IPS-20b (cell line): ENCODE measurements at regions not wholly inside any gene's neighbourhood (a gene's known extent, or its start where the extent isn't known, plus 50 kb on each side); places are given as distances from the start of the nearest gene placed in this dataset.

Experiments
- H3K27ac ChIP-seq: one replicate; pipeline ENCODE4 v1.5.1; 2013; ENCODE audit warnings: low read length
- H3K27me3 ChIP-seq: 2 replicates; pipeline ENCODE4 v1.6.1; 2013; ENCODE audit warnings: mild to moderate bottlenecking, low read length, inconsistent platforms; ENCODE audit not compliant: insufficient read depth
- H3K36me3 ChIP-seq: 2 replicates; pipeline ENCODE4 v1.6.1; 2013; ENCODE audit warnings: low read depth, mild to moderate bottlenecking, inconsistent platforms, low read length, moderate library complexity; ENCODE audit not compliant: insufficient read depth
- H3K4me1 ChIP-seq: 2 replicates; pipeline ENCODE4 v1.6.1; 2013; ENCODE audit warnings: mild to moderate bottlenecking, control low read depth, inconsistent platforms, low read length, moderate library complexity; ENCODE audit not compliant: insufficient read depth
- H3K4me3 ChIP-seq: 2 replicates; pipeline ENCODE4 v1.5.1; 2013; ENCODE audit warnings: mild to moderate bottlenecking, low read length, inconsistent platforms
- H3K9ac ChIP-seq: 2 replicates; pipeline ENCODE4 v1.6.1; 2013; ENCODE audit warnings: low read depth, mild to moderate bottlenecking, inconsistent platforms, low read length, moderate library complexity
- H3K9me3 ChIP-seq: 2 replicates; pipeline ENCODE4 v1.6.1; 2013; ENCODE audit warnings: mild to moderate bottlenecking, low read depth, low read length, inconsistent platforms; ENCODE audit not compliant: insufficient read depth

DNA sequence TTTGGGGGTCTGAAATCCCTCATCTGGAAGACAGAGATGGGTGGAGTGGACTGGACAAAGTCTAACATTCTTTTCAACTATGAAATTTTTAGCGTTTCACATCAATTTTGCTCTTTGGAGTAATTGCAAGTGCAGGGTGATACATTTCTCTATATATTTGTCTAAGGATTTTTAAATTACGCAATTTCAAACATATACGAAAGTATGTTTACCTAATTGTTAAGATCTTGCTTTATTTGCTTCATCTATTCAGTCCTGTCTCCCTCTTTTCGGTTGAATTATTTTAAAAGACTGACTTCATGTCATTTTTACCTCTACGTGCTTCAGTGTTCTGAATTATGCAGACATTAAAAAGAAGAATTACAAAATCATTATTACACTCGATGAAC, 101.9 kb upstream of the CREB5 start:
- no peaks in the 10 kb centered on the region for H3K9me3 ChIP-seq
- H3K27ac ChIP-seq = no peak overlapping the region
- no peak overlapping the region for H3K4me3 ChIP-seq
- no peaks in the 10 kb centered on the region; the same call in 1 of the 2 replicates for H3K4me1 ChIP-seq
- H3K36me3 ChIP-seq = no peaks in the 10 kb centered on the region
- no peak overlapping the region for H3K9ac ChIP-seq
- H3K27me3 ChIP-seq = no peaks in the 10 kb centered on the region

DNA sequence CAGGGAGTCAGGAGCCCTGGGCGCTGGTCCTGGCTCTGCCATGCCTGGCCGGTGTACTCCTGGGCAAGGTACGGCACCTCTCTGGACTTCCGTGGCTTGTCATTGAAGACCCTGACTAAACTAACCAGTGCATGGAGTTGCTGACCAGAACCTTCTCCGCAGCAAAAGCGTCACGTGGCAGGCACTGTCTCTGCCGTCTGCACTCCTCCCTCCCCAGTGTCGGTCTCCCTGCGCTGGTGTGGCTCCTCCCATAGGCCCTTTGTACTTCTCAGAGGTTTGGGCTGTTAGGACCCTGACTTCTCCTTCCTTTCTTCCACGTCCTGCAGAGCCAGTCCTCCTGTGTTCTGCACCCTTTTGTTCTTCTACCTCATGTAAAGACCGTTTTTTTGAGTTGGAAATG, 100.6 kb upstream of the CREB5 start:
- Histone ChIP-seq H3K27ac (no peak overlapping the region), H3K4me3 (no peak overlapping the region), H3K9ac (no peak overlapping the region), H3K9me3 (no peaks in the 10 kb centered on the region), H3K27me3 (no peaks in the 10 kb centered on the region), H3K4me1 (no peaks in the 10 kb centered on the region; the same call in 1 of the 2 replicates), H3K36me3 (no peaks in the 10 kb centered on the region)

DNA sequence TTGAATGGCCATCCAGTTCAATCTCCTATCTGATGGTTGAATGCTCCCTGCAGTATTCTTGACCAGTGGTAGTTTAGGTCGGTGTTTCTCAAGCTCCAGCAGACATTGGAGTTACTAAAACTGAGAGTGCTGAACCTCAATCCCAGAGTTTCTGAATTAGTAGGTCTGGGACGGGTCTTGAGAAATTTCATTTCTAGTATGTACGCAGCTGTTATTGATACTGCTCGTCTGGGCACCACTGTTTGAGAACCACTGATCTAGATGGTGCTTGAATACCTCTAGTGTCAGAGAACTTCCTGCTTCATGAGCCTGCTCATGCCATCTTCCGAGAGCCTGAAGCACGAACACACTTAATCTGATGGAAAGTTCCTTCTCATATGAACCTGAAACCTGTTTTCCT, 99.4 kb upstream of the CREB5 start:
- Histone ChIP-seq H3K9ac (no peak overlapping the region), H3K27me3 (no peaks in the 10 kb centered on the region), H3K4me1 (no peaks in the 10 kb centered on the region; the same call in 1 of the 2 replicates), H3K27ac (no peak overlapping the region), H3K36me3 (no peaks in the 10 kb centered on the region), H3K9me3 (no peaks in the 10 kb centered on the region), H3K4me3 (no peak overlapping the region)

DNA sequence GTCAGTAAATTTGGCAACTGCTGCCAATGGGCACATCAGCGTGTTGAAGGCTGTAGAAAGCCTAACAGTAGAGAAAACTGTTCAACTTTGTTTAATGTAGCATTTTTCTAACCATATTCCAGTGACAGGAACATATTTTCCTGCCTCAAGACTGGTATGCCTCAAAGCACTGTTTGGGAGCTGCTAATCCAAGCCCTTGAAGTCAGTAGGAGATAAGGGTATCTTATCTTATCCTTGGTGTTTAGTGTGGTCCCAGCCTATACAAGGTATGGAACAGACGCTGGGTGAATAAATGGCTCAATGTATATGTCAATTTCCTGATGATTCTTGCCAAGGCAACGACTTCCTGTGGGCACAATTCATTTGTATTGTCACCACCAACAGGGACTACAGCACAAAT, 97.5 kb upstream of the CREB5 start:
- no peaks in the 10 kb centered on the region; the same call in 1 of the 2 replicates for H3K4me1 ChIP-seq
- H3K27ac ChIP-seq = no peak overlapping the region
- H3K9ac ChIP-seq = no peak overlapping the region
- no peaks in the 10 kb centered on the region for H3K9me3 ChIP-seq
- no peak overlapping the region for H3K4me3 ChIP-seq
- H3K27me3 ChIP-seq = no peaks in the 10 kb centered on the region
- no peaks in the 10 kb centered on the region for H3K36me3 ChIP-seq

DNA sequence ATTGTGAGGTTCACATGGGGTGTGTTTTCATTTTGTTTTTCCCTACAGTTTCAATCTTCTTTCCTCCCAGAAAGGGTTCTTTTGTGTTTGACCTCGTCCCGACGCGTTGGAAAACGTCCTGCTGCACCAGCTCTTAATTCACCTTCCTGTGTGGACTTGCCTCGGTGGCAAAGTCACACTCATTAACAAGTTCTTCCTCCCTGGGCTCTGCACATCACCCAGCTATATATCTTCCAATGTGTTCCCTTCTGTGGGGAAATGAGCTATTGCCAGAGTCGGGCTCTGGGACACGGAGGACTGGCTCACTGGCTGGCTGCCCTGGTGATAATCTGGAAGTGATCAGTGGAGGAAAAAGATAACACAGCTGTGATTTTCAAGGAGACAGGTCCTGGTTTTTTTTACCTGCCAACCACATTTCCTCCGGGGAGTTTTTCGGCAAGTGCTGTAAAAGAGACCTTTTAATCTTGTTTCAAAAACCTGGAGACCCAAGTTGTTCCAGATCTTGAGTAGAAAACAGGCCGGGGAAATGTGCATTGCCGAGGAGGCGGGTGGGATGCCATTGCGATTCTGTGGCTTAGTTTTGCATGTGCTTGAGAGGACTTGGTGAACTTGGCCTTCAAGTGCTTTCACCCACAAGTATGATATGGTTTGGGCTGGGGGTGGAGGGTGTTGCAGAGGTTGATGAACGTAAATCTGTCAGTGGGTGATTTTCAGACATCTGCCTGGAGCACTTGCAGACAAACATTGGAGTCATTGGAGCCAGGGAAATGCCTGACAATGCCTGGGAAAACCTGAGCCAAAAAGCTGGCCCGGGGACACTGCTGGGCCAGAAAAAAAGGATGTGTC, 96.5 kb upstream of the CREB5 start:
- Histone ChIP-seq H3K27ac (no peak overlapping the region), H3K9ac (no peak overlapping the region), H3K4me3 (no peak overlapping the region), H3K9me3 (no peaks in the 10 kb centered on the region), H3K27me3 (no peaks in the 10 kb centered on the region), H3K36me3 (no peaks in the 10 kb centered on the region), H3K4me1 (no peaks in the 10 kb centered on the region; the same call in 1 of the 2 replicates)

DNA sequence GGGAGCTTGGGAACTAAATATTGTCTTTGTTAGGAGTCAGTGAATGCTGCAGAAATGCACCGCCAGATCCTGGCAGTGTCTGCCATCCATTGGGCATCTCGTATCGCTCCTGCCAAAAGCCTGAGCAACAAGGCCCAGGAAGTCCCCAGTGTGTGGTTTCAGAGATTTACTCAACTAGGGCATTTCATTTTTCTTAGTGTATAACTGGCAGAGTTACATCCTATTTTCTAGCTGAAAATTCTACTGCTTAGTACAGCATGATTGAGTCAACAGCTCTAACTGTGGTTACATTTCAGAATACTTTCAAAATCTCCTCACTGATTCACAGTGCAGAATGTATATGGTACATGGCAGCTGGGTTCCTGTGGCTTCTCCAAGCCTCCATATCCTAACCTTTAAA, 95.8 kb upstream of the CREB5 start:
- Histone ChIP-seq H3K27ac (no peak overlapping the region), H3K4me3 (no peak overlapping the region), H3K9ac (no peak overlapping the region), H3K9me3 (no peaks in the 10 kb centered on the region), H3K27me3 (no peaks in the 10 kb centered on the region), H3K36me3 (no peaks in the 10 kb centered on the region), H3K4me1 (no peaks in the 10 kb centered on the region; the same call in 1 of the 2 replicates)

DNA sequence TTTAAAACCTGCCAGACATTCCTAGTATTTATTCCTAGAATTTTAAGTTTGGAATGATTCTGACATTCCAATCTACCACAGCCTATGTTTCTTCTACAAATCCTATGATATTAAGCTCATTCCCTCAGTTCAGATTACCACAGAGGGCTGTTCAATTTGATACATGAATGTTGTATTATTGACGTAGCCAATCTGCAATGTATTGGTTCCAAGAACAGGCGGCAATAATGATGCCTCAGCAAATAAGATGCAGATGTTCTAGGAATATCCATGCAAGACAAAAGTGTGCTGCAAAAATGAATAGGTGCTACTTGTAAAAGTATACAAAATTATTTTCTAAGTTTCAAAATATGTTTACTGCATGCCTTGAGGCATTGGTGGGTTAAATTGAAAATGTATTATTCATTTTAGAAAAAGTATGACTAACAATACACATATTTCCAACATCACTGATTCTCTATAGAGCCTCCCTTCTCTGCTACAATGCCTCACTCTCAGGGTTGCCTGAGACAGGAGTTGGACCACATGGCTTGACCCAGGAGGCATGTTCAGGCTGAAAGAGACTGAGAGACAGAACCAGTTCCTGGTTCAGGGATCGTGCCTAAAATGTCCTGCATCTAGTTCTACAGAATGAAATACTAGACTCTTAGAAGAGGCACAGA, 94.1 kb upstream of the CREB5 start:
- Histone ChIP-seq H3K4me1 (no peaks in the 10 kb centered on the region), H3K9ac (no peak overlapping the region), H3K9me3 (no peaks in the 10 kb centered on the region), H3K4me3 (no peak overlapping the region), H3K36me3 (no peaks in the 10 kb centered on the region), H3K27ac (no peak overlapping the region), H3K27me3 (no peaks in the 10 kb centered on the region)

DNA sequence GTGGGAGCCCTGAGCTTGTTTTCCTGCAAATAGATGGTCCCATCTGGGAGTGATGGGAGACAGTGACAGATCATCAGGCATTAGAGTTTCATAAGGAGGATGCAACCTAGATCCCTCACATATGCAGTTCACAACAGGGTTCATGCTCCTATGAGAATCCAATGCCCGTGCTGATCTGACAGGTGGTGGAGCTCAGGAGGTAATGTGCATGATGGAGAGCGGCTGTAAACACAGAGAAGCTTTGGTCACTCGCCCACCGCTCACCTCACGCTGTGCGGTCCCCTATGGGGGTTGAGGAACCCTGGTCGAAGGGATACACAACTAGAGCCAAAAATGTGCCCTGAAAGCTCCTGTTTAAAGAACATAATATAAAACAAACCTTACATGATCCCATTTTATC, 88.5 kb upstream of the CREB5 start:
- Histone ChIP-seq H3K4me1 (peaks cover 4% of the 10 kb centered on the region; the same call in 1 of the 2 replicates), H3K9me3 (no peaks in the 10 kb centered on the region), H3K4me3 (no peak overlapping the region), H3K27ac (no peak overlapping the region), H3K9ac (no peak overlapping the region), H3K27me3 (no peaks in the 10 kb centered on the region), H3K36me3 (no peaks in the 10 kb centered on the region)

DNA sequence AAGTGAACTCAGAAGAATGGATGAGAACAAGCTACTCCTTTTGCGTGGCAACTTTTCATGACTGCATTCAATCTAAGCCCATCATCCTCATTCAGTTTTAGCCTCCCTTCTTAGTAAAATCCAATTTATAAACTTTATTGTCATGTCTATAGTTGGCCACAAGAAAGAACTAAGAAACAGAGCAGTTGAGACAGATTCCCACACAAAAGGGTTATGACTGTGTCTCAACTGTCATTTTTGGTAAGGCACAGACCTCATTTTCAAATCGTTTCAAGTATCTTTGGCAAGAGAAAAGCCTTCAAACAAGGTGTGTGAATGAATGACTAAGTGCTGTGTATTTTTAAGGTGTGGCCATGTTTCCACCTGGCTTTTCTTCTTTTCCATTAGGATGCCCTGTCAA, 84.2 kb upstream of the CREB5 start:
- Histone ChIP-seq H3K9me3 (no peaks in the 10 kb centered on the region), H3K4me3 (no peak overlapping the region), H3K9ac (no peak overlapping the region), H3K4me1 (peaks cover 7% of the 10 kb centered on the region; the same call in 1 of the 2 replicates), H3K27me3 (no peaks in the 10 kb centered on the region), H3K27ac (no peak overlapping the region), H3K36me3 (no peaks in the 10 kb centered on the region)

DNA sequence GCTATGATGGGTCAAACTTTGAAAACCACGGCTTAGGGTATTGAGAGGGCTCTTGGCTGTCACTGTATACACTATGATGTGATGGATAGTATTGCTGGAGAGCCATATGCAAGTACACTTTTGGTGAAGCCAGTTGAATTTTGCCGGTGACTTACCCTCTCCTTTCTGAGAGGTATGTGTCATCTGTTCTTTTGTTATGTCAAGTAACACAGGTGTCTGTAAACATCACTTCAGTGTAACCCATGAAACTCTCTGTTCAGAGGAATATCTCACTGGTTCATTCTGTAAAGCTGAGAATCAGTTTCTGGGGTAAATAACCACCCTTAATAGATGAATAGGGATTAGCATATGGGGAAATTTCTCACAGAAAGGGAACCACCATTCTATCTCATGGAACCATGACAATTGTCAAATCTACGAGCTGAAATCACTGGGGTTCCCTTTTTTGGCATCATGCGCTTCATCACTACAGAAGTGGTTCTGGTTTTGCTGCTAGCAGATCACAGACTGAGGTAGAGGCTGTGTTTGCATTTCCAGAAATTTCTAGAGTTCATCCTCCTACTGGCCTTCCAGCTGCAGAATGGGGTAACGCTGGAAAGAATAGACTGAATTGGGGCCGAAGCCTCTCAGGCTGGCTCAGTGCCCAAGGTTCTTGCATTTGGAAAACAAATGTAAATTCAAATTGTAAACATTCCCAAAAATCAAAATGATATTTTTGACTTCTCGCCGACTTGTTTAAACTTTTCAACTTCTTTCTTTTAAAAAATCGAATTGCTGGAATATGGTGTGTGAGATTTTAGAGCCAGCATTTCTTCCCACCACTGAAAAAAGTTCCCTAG, 83.3 kb upstream of the CREB5 start:
- Histone ChIP-seq H3K4me3 (no peak overlapping the region), H3K4me1 (peaks cover 7% of the 10 kb centered on the region; the same call in 1 of the 2 replicates), H3K36me3 (no peaks in the 10 kb centered on the region), H3K27me3 (no peaks in the 10 kb centered on the region), H3K27ac (no peak overlapping the region), H3K9ac (no peak overlapping the region), H3K9me3 (no peaks in the 10 kb centered on the region)

DNA sequence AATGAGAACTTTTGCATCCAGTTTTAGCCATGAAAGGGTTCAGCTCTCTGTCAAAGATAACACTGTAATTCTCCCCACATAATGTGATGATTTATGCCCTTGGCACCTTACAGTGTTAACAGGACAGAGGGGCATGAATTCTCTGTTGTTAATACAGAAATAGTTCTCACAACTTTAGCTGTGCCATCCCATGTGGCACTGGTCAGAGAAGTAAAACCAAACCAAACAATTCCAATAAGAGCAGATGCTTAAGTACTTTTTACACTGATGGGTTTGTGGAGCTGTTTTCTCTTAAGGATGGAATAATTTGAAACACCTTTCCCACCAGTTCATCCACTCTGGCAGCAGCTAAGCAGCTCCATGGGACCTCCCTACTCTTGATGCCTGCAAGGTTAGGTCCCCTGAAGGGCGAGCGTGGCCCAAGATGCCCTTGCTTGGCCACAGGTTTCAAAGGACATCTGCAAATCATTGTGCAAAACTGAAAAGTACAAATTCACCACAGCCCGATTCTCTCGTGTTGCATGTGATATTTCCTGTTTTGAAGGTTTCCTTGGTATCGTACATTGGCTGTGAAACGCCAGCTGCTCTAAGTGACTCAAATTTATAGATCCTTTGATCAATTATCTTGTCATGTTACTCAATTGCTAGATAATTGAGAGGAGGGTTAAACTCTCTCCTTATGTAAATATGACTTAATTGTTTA, 82.5 kb upstream of the CREB5 start:
- H3K27me3 ChIP-seq = no peaks in the 10 kb centered on the region
- H3K4me1 ChIP-seq = peaks cover 7% of the 10 kb centered on the region; the same call in 1 of the 2 replicates
- H3K9ac ChIP-seq = no peak overlapping the region
- H3K36me3 ChIP-seq = no peaks in the 10 kb centered on the region
- H3K9me3 ChIP-seq = no peaks in the 10 kb centered on the region
- no peak overlapping the region for H3K27ac ChIP-seq
- H3K4me3 ChIP-seq = no peak overlapping the region
